ENCODE measurements at regions not wholly inside any gene's neighbourhood (a gene's known extent, or its start where the extent isn't known, plus 50 kb on each side); places are given as distances from the start of the nearest gene placed in this dataset.

GRCh38 chr11:112318661-112319060 lies 58.0 kb upstream of the PLET1 start:
- Histone ChIP-seq H3K9me3 (replicated peaks) (peaks cover 2% of the 10 kb centered on the region), H3K27ac (replicated peaks) (no peak overlapping the region), H3K4me3 (no peak overlapping the region), H3K27me3 (ENCODE audit: low read depth) (no peaks in the 10 kb centered on the region), H3K4me1 (peaks cover 36% of the 10 kb centered on the region), H3K36me3 (no peaks in the 10 kb centered on the region)
- TF ChIP-seq CTCF (IDR thresholded peaks at IDR 0.05; ENCODE audit: borderline replicate concordance) = no peak
- intact Hi-C loops (cut with micrococcal nuclease) = no loop called here
- no peak for DNase-seq

GRCh38 chr11:112320668-112321067 lies 60.0 kb upstream of the PLET1 start:
- Histone ChIP-seq H3K36me3 (no peaks in the 10 kb centered on the region), H3K27me3 (ENCODE audit: low read depth) (no peaks in the 10 kb centered on the region), H3K4me1 (peaks cover 36% of the 10 kb centered on the region), H3K4me3 (no peak overlapping the region), H3K27ac (replicated peaks) (no peak overlapping the region), H3K9me3 (replicated peaks) (peaks cover 6% of the 10 kb centered on the region)
- intact Hi-C loops (cut with micrococcal nuclease) = no loop called here
- peak; percentile 77 for DNase-seq
- TF ChIP-seq CTCF (IDR thresholded peaks at IDR 0.05; ENCODE audit: borderline replicate concordance) = no peak

- no peak overlapping the region for H3K27ac ChIP-seq (replicated peaks)
- DNase-seq = peak; percentile 33
- H3K9me3 ChIP-seq (replicated peaks) = peaks cover 8% of the 10 kb centered on the region
- intact Hi-C loops (cut with micrococcal nuclease) = no loop called here
- H3K36me3 ChIP-seq = no peaks in the 10 kb centered on the region
- no peak for TF ChIP-seq CTCF (IDR thresholded peaks at IDR 0.05; ENCODE audit: borderline replicate concordance)
- H3K4me3 ChIP-seq = no peak overlapping the region
- peaks cover 36% of the 10 kb centered on the region for H3K4me1 ChIP-seq
- H3K27me3 ChIP-seq (ENCODE audit: low read depth) = no peaks in the 10 kb centered on the region
Observed at GRCh38 chr11:112321501-112322172, 61.0 kb upstream of the PLET1 start.

- H3K4me3 ChIP-seq = no peak overlapping the region
- H3K9me3 ChIP-seq (replicated peaks) = peaks cover 12% of the 10 kb centered on the region
- no peaks in the 10 kb centered on the region for H3K36me3 ChIP-seq
- H3K27ac ChIP-seq (replicated peaks) = no peak overlapping the region
- TF ChIP-seq CTCF (IDR thresholded peaks at IDR 0.05; ENCODE audit: borderline replicate concordance) = no peak
- intact Hi-C loops (cut with micrococcal nuclease) = no loop called here
- no peaks in the 10 kb centered on the region for H3K27me3 ChIP-seq (ENCODE audit: low read depth)
- peaks cover 36% of the 10 kb centered on the region for H3K4me1 ChIP-seq
- no peak for DNase-seq
Observed at GRCh38 chr11:112322173-112322790, 61.6 kb upstream of the PLET1 start.

- intact Hi-C loops (cut with micrococcal nuclease) = no loop called here
- Histone ChIP-seq H3K27ac (replicated peaks) (no peak overlapping the region), H3K36me3 (no peaks in the 10 kb centered on the region), H3K27me3 (ENCODE audit: low read depth) (no peaks in the 10 kb centered on the region), H3K4me1 (no peaks in the 10 kb centered on the region), H3K4me3 (no peak overlapping the region), H3K9me3 (replicated peaks) (no peaks in the 10 kb centered on the region)
- no peak for TF ChIP-seq CTCF (IDR thresholded peaks at IDR 0.05; ENCODE audit: borderline replicate concordance)
- DNase-seq = no peak
Observed at GRCh38 chr11:112334381-112334780, 73.7 kb upstream of the PLET1 start.
